Right atrium auricular region (tissue), 2 donors: ENCODE measurements at regions not wholly inside any gene's neighbourhood (a gene's known extent, or its start where the extent isn't known, plus 50 kb on each side); places are given as distances from the start of the nearest gene placed in this dataset.

Experiments
- DNase-seq: peaks from one replicate; pipeline ENCODE4 v3.0.0-alpha.2; 2019; ENCODE audit warnings: low spot score
- H3K27ac ChIP-seq, 2 donors: fragments of 200-600 bp; sonication (generic); 1 replicate in 1 of 2; 2 replicates in 1 of 2; pipeline ENCODE4 v1.5.1; 2016 to 2019
- H3K27me3 ChIP-seq, 2 donors: fragments of 200-600 bp; sonication (generic); one replicate each; pipeline versions ENCODE4 v1.5.1 to v1.6.0; 2017 to 2019
- H3K36me3 ChIP-seq: fragments of 200-600 bp; sonication (generic); one replicate; pipeline ENCODE4 v1.5.1; 2016
- H3K4me1 ChIP-seq, 2 donors: fragments of 200-600 bp; sonication (generic); one replicate each; pipeline versions ENCODE4 v1.5.1 to v1.6.0; 2017 to 2019
- H3K4me3 ChIP-seq, 2 donors: fragments of 200-600 bp; sonication (generic); 1 replicate in 1 of 2; 2 replicates in 1 of 2; pipeline ENCODE4 v1.5.1; 2017 to 2019; ENCODE audit warnings: mild to moderate bottlenecking in 1 of 2, moderate library complexity in 1 of 2
- H3K9me3 ChIP-seq, 2 donors: fragments of 200-600 bp; sonication (generic); one replicate each; pipeline ENCODE4 v1.5.1; 2019
- TF ChIP-seq, protein P1 (sequence below), 2 donors: fragments of 200-600 bp; sonication (generic); IDR thresholded peaks; one replicate each; pipeline ENCODE4 v1.5.1; 2019; ENCODE audit warnings: antibody characterized with exemption in 2 of 2

DNA sequence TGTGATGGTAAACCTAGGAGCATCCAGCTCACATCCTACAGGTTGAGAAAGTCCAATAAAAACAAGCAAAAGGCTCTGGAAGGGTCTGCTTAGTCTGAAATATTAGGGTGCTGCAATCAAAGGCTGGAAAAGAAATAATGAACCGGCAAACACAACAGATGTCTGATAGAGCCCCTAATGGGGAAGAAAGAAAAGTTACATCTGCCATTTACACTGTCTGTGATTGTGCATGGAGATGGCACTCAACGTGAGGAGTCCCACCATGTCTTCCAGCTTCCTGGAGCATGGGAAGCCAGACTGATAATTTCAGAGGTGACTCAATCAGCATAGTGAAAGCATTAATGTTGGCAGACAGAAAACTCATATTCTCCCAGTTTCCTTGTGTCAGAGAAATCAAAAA, 307.8 kb downstream of the EPHA4 start:
- Histone ChIP-seq H3K4me1 (peaks cover 0 to 7% of the 10 kb centered on the region in 2 donors), H3K27ac (no peak overlapping the region), H3K27me3 (no peaks in the 10 kb centered on the region), H3K4me3 (no peak overlapping the region), H3K9me3 (no peaks in the 10 kb centered on the region), H3K36me3 (no peaks in the 10 kb centered on the region)
- TF ChIP-seq, protein P1, sequence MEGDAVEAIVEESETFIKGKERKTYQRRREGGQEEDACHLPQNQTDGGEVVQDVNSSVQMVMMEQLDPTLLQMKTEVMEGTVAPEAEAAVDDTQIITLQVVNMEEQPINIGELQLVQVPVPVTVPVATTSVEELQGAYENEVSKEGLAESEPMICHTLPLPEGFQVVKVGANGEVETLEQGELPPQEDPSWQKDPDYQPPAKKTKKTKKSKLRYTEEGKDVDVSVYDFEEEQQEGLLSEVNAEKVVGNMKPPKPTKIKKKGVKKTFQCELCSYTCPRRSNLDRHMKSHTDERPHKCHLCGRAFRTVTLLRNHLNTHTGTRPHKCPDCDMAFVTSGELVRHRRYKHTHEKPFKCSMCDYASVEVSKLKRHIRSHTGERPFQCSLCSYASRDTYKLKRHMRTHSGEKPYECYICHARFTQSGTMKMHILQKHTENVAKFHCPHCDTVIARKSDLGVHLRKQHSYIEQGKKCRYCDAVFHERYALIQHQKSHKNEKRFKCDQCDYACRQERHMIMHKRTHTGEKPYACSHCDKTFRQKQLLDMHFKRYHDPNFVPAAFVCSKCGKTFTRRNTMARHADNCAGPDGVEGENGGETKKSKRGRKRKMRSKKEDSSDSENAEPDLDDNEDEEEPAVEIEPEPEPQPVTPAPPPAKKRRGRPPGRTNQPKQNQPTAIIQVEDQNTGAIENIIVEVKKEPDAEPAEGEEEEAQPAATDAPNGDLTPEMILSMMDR (IDR thresholded peaks at IDR 0.05): no peak
- no peak for DNase-seq

DNA sequence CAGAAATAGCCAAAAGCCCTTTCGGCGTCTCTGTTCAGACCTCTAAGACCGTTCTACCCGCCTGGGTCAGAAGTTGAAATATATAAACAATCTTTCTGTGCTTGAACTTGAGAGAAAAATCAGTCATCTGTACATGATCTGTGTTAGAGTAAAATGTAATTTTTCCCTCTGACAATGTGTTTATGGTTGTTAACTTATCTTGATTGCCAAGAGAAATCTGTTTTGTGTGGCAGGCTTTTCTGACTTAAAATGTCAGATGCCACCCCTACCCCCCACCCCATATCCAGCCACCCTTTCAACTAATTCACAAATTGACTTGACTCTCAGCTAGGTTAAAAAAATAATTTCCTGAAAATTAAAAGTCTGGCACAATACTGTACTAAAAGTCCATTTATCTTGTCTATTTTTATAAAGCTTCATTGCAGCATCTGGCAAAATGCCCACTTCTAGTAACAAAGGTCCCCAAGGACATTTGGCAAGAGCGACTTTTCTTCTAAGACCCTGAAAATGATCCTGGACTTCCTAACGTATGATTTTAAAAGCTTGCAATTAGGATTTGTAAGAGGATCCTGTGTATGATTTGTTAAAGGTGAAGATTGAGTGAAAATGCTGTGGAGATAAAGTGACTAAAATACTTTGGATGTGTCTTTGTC, 304.2 kb downstream of the EPHA4 start:
- no peak for DNase-seq
- TF ChIP-seq, protein P1 (IDR thresholded peaks at IDR 0.05): no peak

DNA sequence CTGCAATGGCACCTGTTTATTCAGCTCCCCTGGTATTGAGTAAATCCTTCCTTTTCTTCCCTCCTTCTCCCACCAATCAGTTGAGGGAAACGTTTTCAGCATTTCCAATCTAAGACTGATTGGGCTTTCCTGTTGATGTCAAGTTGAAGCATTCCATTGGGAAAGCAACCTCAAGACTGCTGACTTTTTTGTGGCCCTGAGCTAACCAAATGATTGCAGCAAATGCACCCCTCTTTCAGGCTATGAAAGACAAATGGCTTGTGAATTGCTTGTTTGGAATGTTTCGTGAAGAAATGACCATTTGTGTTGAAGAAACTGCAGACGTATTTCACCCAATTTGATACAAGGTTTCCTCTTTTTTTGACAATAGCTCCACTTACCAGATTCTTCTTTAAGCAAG, 303.5 kb downstream of the EPHA4 start:
- H3K36me3 ChIP-seq: no peaks in the 10 kb centered on the region
- H3K4me3 ChIP-seq: no peak overlapping the region
- no peaks in the 10 kb centered on the region for H3K27me3 ChIP-seq
- no peaks in the 10 kb centered on the region for H3K9me3 ChIP-seq
- DNase-seq: no peak
- peaks cover 0 to 7% of the 10 kb centered on the region in 2 donors for H3K4me1 ChIP-seq
- no peak overlapping the region for H3K27ac ChIP-seq
- TF ChIP-seq, protein P1 (IDR thresholded peaks at IDR 0.05): no peak

More for the DNA sequence above, 304.2 kb downstream of the EPHA4 start:
- H3K4me3 ChIP-seq: no peak overlapping the region
- H3K4me1 ChIP-seq: peaks cover 0 to 7% of the 10 kb centered on the region in 2 donors
- no peak overlapping the region for H3K27ac ChIP-seq
- H3K27me3 ChIP-seq: no peaks in the 10 kb centered on the region
- no peaks in the 10 kb centered on the region for H3K36me3 ChIP-seq
- no peaks in the 10 kb centered on the region for H3K9me3 ChIP-seq

DNA sequence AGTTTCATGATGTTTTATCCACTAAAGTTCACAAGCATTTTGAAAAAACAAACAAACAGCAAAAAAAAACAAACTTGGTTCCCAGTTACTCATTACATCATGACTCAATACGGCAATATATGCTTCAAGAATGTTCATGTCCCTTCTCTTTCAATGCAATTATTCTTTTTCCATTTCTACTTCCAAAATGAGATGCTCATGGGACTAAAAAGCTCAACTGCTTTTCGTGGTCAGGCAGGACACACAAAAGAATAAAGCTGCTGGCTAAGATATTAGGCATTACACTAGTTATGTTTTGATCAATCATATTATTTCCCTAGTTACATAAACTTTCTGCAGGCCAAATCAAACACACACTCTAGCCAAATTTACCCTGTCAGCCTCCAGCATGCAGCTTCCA, 301.3 kb downstream of the EPHA4 start:
- no peak overlapping the region for H3K4me3 ChIP-seq
- H3K9me3 ChIP-seq: no peaks in the 10 kb centered on the region
- DNase-seq: no peak
- TF ChIP-seq, protein P1 (IDR thresholded peaks at IDR 0.05): no peak
- H3K27me3 ChIP-seq: no peaks in the 10 kb centered on the region
- H3K27ac ChIP-seq: no peak overlapping the region
- H3K4me1 ChIP-seq: peaks cover 0 to 7% of the 10 kb centered on the region in 2 donors
- H3K36me3 ChIP-seq: no peaks in the 10 kb centered on the region

DNA sequence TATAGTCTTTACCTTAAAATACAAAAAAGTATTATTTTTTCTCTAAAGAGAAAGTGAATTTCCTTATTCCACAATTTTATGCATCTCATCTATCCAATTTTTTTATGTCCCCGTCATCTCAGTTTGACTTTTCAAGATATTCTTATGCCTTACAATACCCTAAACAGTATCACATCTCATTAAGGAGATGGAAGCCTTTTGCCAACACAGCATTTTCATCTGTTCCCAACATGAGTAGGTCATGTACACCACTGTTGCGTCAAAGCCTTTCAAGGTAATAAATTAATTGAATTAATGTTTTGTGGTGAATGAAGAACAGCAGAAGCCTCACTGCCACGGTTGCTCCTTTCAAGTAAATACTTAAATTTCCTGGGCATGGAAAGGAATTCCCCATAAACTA, 299.4 kb downstream of the EPHA4 start:
- Histone ChIP-seq H3K4me3 (no peak overlapping the region), H3K36me3 (no peaks in the 10 kb centered on the region), H3K4me1 (peaks cover 0 to 6% of the 10 kb centered on the region in 2 donors), H3K27me3 (no peaks in the 10 kb centered on the region), H3K9me3 (no peaks in the 10 kb centered on the region), H3K27ac (no peak overlapping the region)
- TF ChIP-seq, protein P1 (IDR thresholded peaks at IDR 0.05): no peak
- DNase-seq: no peak

DNA sequence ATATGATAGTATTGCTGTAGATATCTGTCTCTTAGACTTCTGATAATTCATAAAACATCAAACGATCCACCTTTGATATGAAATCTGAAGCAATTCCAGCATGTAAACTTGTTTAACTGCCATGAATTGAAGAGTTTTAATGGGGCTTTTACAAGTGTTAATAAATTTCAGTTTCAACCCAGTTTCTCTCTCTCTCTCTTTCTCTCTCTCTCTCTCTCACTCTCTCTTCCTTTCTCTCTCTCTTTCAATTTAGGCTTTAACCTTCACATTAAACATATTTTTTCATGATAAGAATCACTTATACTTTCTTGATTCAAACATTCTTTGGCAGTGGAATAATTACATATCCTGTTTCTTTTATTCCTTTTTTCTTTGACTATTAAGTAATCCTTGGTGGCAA, 296.1 kb downstream of the EPHA4 start:
- H3K27me3 ChIP-seq: no peaks in the 10 kb centered on the region
- TF ChIP-seq, protein P1 (IDR thresholded peaks at IDR 0.05): no peak
- H3K4me1 ChIP-seq: no peaks in the 10 kb centered on the region
- DNase-seq: no peak
- H3K4me3 ChIP-seq: no peak overlapping the region
- H3K36me3 ChIP-seq: no peaks in the 10 kb centered on the region
- no peaks in the 10 kb centered on the region for H3K9me3 ChIP-seq
- no peak overlapping the region for H3K27ac ChIP-seq
